Fibroblast of lung (primary cell): ENCODE measurements at regions not wholly inside any gene's neighbourhood (a gene's known extent, or its start where the extent isn't known, plus 50 kb on each side); places are given as distances from the start of the nearest gene placed in this dataset.

ENCODE experiments used
- DNase-seq, 2 donors: peaks; one replicate each; pipeline versions ENCODE4 v3.0.0 to v3.0.0-alpha.2; 2010; ENCODE audit warnings: low read depth in 2 of 2
- H2AFZ ChIP-seq: 2 replicates; pipeline ENCODE4 v1.5.1; 2012; ENCODE audit warnings: low read length, control low read depth, inconsistent platforms
- H3K27ac ChIP-seq: 2 replicates; pipeline ENCODE4 v1.5.1; 2011; ENCODE audit warnings: low read length, control low read depth; ENCODE audit not compliant: insufficient read depth
- H3K27me3 ChIP-seq: 2 replicates; pipeline ENCODE4 v1.5.1; 2011; ENCODE audit warnings: mild to moderate bottlenecking, low read length; ENCODE audit not compliant: control insufficient read depth, insufficient read depth
- H3K36me3 ChIP-seq: 2 replicates; pipeline ENCODE4 v1.5.1; 2011; ENCODE audit warnings: low read length; ENCODE audit not compliant: control insufficient read depth, insufficient read depth
- H3K4me1 ChIP-seq: 2 replicates; pipeline ENCODE4 v1.5.1; 2011; ENCODE audit warnings: low read length; ENCODE audit not compliant: control insufficient read depth, insufficient read depth; ENCODE audit errors: extremely low read depth
- H3K4me2 ChIP-seq: 2 replicates; pipeline ENCODE4 v1.5.1; 2011; ENCODE audit warnings: low read length, control low read depth; ENCODE audit not compliant: insufficient read depth; ENCODE audit errors: extremely low read depth
- H3K4me3 ChIP-seq, 4 experiments: fragments of 200-600 bp in 1 of 4; sonication (generic) in 1 of 4; replicated peaks in 1 of 4; 2 replicates each; pipeline ENCODE4 v1.5.1; 2011 to 2016; ENCODE audit warnings: low read length in 4 of 4, low read depth in 3 of 4, mild to moderate bottlenecking in 3 of 4, control low read depth in 2 of 4, inconsistent platforms in 1 of 4, mixed read lengths in 1 of 4; ENCODE audit not compliant: insufficient read depth in 1 of 4; ENCODE audit errors: control extremely low read depth in 1 of 4
- H3K79me2 ChIP-seq: 2 replicates; pipeline ENCODE4 v1.5.1; 2012; ENCODE audit warnings: mild to moderate bottlenecking, low read length, inconsistent platforms; ENCODE audit not compliant: control insufficient read depth, insufficient read depth
- H3K9ac ChIP-seq: 2 replicates; pipeline ENCODE4 v1.5.1; 2011; ENCODE audit warnings: mild to moderate bottlenecking, low read length, control low read depth; ENCODE audit not compliant: insufficient read depth
- H3K9me3 ChIP-seq: 2 replicates; pipeline ENCODE4 v1.5.1; 2012; ENCODE audit warnings: low read depth, low read length; ENCODE audit not compliant: control insufficient read depth, insufficient read depth
- H4K20me1 ChIP-seq: 2 replicates; pipeline ENCODE4 v1.5.1; 2011; ENCODE audit warnings: low read length; ENCODE audit not compliant: control insufficient read depth, insufficient read depth; ENCODE audit errors: extremely low read depth
- CTCF ChIP-seq, 2 donors: IDR thresholded peaks in 1 of 2; conservative IDR thresholded peaks in 1 of 2; 1 replicate in 1 of 2; 2 replicates in 1 of 2; pipeline ENCODE4 v1.5.1; 2011 to 2012; ENCODE audit warnings: low read length in 2 of 2, control low read depth in 1 of 2, inconsistent platforms in 1 of 2, low read depth in 1 of 2, mild to moderate bottlenecking in 1 of 2
- EZH2 ChIP-seq: IDR thresholded peaks from 2 replicates; pipeline ENCODE4 v1.5.1; 2012; ENCODE audit warnings: low read length, control low read depth, mild to moderate bottlenecking; ENCODE audit errors: missing control alignments

- H3K27ac ChIP-seq = no peak overlapping the region
- H3K27me3 ChIP-seq = no peaks in the 10 kb centered on the region
- H3K9ac ChIP-seq = no peak overlapping the region
- H3K36me3 ChIP-seq = no peaks in the 10 kb centered on the region
- no peaks in the 10 kb centered on the region for H4K20me1 ChIP-seq
- no peak for DNase-seq
- H3K4me1 ChIP-seq = no peaks in the 10 kb centered on the region
- no peaks in the 10 kb centered on the region for H3K79me2 ChIP-seq
- H3K4me2 ChIP-seq = no peak overlapping the region
- no peak overlapping the region for H2AFZ ChIP-seq
- H3K9me3 ChIP-seq = no peaks in the 10 kb centered on the region
- no peak overlapping the region for H3K4me3 ChIP-seq
- TF ChIP-seq EZH2 (no peak), CTCF (conservative IDR thresholded peaks at IDR 0.05 in 1 of 2, IDR thresholded peaks at IDR 0.05 in 1 of 2; ENCODE audit: low read depth in 1 of 2, low read length in 2 of 2) (no peak)
Observed at GRCh38 chr10:111539246-111539645, 462.4 kb downstream of the ADRA2A start.

- Histone ChIP-seq H3K4me1 (no peaks in the 10 kb centered on the region), H3K79me2 (no peaks in the 10 kb centered on the region)
Observed at GRCh38 chr10:111543854-111544253, 467.0 kb downstream of the ADRA2A start.

DNA sequence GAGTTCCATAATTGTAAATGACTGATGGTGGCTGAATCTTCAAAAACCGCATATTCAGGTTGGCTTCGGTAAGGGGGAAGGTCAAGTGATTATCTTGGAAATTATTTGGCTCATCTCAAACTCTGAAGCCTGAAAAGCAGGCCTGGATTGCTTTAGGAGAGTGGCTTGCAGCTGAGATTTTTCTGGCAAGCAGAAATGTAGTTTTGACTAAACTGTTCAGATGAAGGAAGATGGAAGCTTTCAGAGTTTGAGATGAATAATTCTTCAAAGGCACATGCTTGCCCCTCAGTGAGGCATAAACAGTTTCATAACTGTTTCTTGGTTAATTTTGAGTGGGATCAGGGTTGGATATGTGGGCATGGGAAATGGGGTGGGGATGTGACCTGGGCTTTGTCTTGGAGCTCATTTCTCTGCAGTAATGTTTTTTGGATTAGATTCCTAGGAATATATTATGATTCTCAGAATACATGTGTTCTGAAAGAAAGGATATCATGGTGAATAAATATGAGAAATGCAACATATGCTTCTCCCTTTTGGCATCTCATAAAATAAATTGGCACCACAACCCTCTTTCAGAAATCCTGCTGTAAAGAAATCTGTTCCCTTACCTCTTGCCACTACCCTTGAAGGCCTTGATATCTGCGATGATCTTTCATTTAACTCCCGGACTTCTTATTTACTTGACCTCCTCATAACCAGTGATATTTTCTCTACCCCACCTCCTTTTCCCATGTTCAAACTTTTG is 469.2 kb downstream of the ADRA2A start:
- no peak overlapping the region for H3K4me2 ChIP-seq
- H3K36me3 ChIP-seq = no peaks in the 10 kb centered on the region
- H3K27me3 ChIP-seq = no peaks in the 10 kb centered on the region
- H3K27ac ChIP-seq = no peak overlapping the region
- H3K79me2 ChIP-seq = no peaks in the 10 kb centered on the region
- H2AFZ ChIP-seq = no peak overlapping the region
- no peaks in the 10 kb centered on the region for H4K20me1 ChIP-seq
- H3K9ac ChIP-seq = no peak overlapping the region
- DNase-seq = no peak
- no peaks in the 10 kb centered on the region for H3K4me1 ChIP-seq
- TF ChIP-seq EZH2 (no peak), CTCF (conservative IDR thresholded peaks at IDR 0.05 in 1 of 2, IDR thresholded peaks at IDR 0.05 in 1 of 2; ENCODE audit: low read depth in 1 of 2, low read length in 2 of 2) (no peak)
- H3K9me3 ChIP-seq = no peaks in the 10 kb centered on the region
- no peak overlapping the region for H3K4me3 ChIP-seq

More at GRCh38 chr10:111543854-111544253, 467.0 kb downstream of the ADRA2A start:
- Histone ChIP-seq H3K36me3 (no peaks in the 10 kb centered on the region), H3K4me3 (no peak overlapping the region), H3K27ac (no peak overlapping the region), H3K9me3 (no peaks in the 10 kb centered on the region), H4K20me1 (no peaks in the 10 kb centered on the region), H3K27me3 (no peaks in the 10 kb centered on the region), H3K9ac (no peak overlapping the region), H2AFZ (no peak overlapping the region), H3K4me2 (no peak overlapping the region)
- TF ChIP-seq CTCF (conservative IDR thresholded peaks at IDR 0.05 in 1 of 2, IDR thresholded peaks at IDR 0.05 in 1 of 2; ENCODE audit: low read depth in 1 of 2, low read length in 2 of 2) = no peak
- no peak for TF ChIP-seq EZH2
- no peak for DNase-seq
